AG10803 (cell line): ENCODE measurements at regions not wholly inside any gene's neighbourhood (a gene's known extent, or its start where the extent isn't known, plus 50 kb on each side); places are given as distances from the start of the nearest gene placed in this dataset.
"Not testable (repeated sequence)": the region's sequence is repeated elsewhere in the genome, so short reads cannot be mapped to it uniquely, and the experiment has no call there.

Experiments
- DNase-seq: peaks from one replicate; pipeline ENCODE4 v3.0.0; 2010; ENCODE audit warnings: low read depth
- H3K4me3 ChIP-seq: 2 replicates; pipeline ENCODE4 v1.5.1; 2011; ENCODE audit warnings: mild to moderate bottlenecking, low read length, control low read depth
- CTCF ChIP-seq: conservative IDR thresholded peaks from 2 replicates; pipeline ENCODE4 v1.5.1; 2011; ENCODE audit warnings: mild to moderate bottlenecking, low read length, control low read depth, inconsistent platforms

GRCh38 chr6:81298751-81299150 lies 453.7 kb downstream of the TENT5A start:
- DNase-seq = no peak
- H3K4me3 ChIP-seq = no peak overlapping the region
- TF ChIP-seq CTCF = no peak

DNA sequence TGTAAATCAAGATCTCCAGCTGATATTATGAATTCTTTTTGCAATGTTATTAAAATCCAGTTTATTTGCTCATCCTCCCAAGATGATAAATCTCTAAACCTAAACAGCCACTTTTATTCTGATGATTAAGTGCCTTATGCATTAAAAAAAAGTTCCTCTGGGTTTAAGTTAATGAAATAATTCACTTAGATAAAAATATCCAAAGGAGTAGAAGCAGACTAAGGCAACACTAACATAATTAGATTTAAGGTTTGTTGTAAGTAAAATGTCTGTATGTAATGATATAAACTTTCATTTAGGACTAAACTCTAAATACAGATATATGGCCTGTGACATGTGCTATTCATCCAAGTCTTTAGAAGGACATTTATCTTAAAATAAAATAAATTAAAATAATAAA lies 457.2 kb downstream of the TENT5A start:
- TF ChIP-seq CTCF = no peak
- no peak overlapping the region for H3K4me3 ChIP-seq
- no peak for DNase-seq

DNA sequence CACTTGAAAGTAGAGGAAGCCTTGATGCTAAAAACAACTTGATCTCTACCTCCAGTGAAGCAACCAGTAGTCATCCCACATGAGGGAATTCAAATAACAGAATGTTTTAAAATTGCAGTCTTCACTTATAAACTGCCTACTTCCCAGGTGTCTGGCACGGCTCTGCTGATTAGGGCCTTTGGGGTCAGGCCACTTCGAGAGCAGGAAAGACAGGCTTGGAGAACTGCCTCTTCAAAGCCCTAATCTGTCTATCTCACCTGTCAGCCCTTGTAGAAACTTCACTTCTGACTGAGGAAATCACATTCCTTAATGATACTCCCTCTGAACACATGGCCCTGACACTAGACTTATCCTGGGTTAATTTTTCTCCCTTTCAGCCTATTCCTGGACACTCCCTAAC lies 458.6 kb downstream of the TENT5A start:
- no peak for DNase-seq
- no peak overlapping the region for H3K4me3 ChIP-seq
- TF ChIP-seq CTCF = no peak

GRCh38 chr6:81289229-81289628 lies 463.3 kb downstream of the TENT5A start:
- TF ChIP-seq CTCF = no peak
- H3K4me3 ChIP-seq = no peak overlapping the region
- no peak for DNase-seq

DNA sequence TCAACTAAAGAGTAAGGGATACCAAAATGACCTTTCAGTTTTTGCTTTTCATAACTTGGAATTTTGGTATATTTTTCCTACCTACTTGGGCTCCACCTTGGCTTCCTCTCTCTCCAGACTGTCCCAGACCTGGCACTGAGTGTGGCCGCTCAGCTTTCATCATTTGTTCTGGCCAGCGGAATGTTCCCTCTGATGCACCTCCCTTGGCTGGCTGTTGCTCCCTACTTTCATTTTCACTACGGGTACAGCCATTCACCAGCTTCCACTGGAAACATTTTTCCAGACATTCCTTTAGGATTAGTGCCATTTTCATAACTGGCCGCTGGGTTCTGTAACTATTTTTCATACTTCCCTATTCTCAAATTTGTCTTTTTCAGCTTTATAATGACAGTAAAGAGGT lies 487.4 kb downstream of the TENT5A start:
- peak; percentile 72 for DNase-seq
- peak overlapping the region; percentile 48 for H3K4me3 ChIP-seq
- TF ChIP-seq CTCF = no peak

DNA sequence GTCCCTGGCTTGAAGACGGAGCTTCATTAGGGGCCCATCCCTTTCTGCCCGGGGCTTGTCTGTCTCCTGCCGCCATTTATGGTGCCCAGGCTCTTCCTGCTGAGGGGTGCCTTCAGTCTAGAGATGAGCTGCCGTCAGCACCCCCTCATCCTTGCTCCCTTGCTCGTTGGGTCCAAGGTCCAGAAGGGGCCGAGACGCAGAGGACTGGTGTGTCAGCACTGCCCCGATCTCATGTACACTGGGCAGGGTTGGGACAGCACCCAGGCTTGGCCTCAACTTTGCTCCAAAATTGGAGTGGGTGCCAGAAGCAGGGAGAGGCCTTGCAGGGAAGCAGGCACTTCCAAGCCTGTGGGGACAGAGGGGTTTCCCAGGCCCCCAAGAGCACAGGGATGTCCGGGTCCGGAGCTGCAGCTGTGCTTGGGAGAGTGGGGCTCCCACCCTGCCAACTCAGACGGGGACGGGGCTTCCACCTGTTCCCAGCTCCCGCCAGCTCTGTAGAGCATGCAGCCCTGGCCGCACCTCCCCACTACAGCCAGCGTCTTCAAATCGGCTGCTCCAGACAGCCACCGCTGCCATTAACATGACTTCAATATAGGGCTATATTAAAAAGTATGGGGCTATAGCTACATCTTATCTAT lies 488.8 kb downstream of the TENT5A start:
- no peak for DNase-seq
- no peak overlapping the region for H3K4me3 ChIP-seq
- no peak for TF ChIP-seq CTCF

- H3K4me3 ChIP-seq = no peak overlapping the region
- no peak for TF ChIP-seq CTCF
- DNase-seq = no peak
These were observed 489.8 kb downstream of the TENT5A start for GRCh38 chr6:81262656-81263055.

- not testable (repeated sequence) for DNase-seq, H3K4me3 ChIP-seq
These were observed 496.3 kb downstream of the TENT5A start for GRCh38 chr6:81256223-81256622.
